ENCODE measurements at regions not wholly inside any gene's neighbourhood (a gene's known extent, or its start where the extent isn't known, plus 50 kb on each side); places are given as distances from the start of the nearest gene placed in this dataset.

DNA sequence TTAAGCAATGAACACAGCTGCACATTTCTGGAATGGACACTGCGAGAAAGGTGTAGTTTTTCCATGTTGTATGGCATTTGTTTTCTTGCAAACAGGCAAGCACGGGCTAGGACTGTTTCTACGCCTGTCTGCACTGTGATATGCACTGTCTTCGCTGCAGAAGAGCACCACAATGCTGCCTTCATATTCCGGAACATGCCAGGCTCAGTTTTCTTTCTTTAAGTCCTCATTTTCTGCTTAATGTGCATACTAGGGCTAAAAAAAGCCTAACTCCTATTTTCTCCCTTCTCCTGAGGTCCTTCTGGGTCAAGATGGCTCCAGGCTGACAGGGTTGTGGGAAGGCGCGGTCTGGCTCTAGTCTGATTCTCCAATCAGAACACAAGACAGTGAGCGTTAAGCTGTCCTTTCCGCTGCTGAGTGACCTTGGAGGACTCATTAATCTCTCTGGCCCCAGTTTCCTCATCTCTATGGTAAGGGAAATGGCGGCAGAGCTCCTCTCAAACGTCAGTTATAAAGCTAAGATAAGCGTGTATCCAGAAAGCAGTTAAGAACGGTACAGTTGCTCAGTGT is 379.9 kb downstream of the C6orf118 start:
- DNase-seq (no peak), ATAC-seq (ENCODE audit: poor library complexity) (no peak)
- H3K4me3 ChIP-seq (ENCODE audit: low read length), result no peak overlapping the region
- TF ChIP-seq, protein P1, sequence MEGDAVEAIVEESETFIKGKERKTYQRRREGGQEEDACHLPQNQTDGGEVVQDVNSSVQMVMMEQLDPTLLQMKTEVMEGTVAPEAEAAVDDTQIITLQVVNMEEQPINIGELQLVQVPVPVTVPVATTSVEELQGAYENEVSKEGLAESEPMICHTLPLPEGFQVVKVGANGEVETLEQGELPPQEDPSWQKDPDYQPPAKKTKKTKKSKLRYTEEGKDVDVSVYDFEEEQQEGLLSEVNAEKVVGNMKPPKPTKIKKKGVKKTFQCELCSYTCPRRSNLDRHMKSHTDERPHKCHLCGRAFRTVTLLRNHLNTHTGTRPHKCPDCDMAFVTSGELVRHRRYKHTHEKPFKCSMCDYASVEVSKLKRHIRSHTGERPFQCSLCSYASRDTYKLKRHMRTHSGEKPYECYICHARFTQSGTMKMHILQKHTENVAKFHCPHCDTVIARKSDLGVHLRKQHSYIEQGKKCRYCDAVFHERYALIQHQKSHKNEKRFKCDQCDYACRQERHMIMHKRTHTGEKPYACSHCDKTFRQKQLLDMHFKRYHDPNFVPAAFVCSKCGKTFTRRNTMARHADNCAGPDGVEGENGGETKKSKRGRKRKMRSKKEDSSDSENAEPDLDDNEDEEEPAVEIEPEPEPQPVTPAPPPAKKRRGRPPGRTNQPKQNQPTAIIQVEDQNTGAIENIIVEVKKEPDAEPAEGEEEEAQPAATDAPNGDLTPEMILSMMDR (IDR thresholded peaks at IDR 0.05), result no peak
- no peaks in the 10 kb centered on the region for H3K4me1 ChIP-seq (ENCODE audit: insufficient read depth, low read length)
- H3K4me1 Mint-ChIP-seq (ENCODE audit: low read depth), result no peaks in the 10 kb centered on the region
- H3K9me3 ChIP-seq (ENCODE audit: control insufficient read depth in 1 of 2, insufficient read depth in 1 of 2, low read length in 2 of 2), result no peaks in the 10 kb centered on the region
- CTCF ChIA-PET, result no interaction called here
- H3K9me3 Mint-ChIP-seq, result no peaks in the 10 kb centered on the region
- no peaks in the 10 kb centered on the region for H3K27me3 Mint-ChIP-seq
- H3K27ac ChIP-seq (ENCODE audit: low read depth in 1 of 2, low read length in 2 of 2), result no peak overlapping the region
- no peaks in the 10 kb centered on the region for H3K36me3 ChIP-seq (ENCODE audit: insufficient read depth, low read length)
- no peak overlapping the region for H3K27ac Mint-ChIP-seq
- no peaks in the 10 kb centered on the region for H3K27me3 ChIP-seq (ENCODE audit: control insufficient read depth in 1 of 2, insufficient read depth in 2 of 2, low read length in 2 of 2)
- no peak overlapping the region for H3K4me3 Mint-ChIP-seq
- POLR2A ChIA-PET, result no interaction called here
- no peaks in the 10 kb centered on the region for H3K36me3 Mint-ChIP-seq (ENCODE audit: low read depth)
- intact Hi-C loops (cut with DNase I, micrococcal nuclease), result loop anchor here (5.0 to 10.0 kb wide), 2 partner anchors 1502 to 1755 kb away; no protein-coding TSS in a partner anchor

DNA sequence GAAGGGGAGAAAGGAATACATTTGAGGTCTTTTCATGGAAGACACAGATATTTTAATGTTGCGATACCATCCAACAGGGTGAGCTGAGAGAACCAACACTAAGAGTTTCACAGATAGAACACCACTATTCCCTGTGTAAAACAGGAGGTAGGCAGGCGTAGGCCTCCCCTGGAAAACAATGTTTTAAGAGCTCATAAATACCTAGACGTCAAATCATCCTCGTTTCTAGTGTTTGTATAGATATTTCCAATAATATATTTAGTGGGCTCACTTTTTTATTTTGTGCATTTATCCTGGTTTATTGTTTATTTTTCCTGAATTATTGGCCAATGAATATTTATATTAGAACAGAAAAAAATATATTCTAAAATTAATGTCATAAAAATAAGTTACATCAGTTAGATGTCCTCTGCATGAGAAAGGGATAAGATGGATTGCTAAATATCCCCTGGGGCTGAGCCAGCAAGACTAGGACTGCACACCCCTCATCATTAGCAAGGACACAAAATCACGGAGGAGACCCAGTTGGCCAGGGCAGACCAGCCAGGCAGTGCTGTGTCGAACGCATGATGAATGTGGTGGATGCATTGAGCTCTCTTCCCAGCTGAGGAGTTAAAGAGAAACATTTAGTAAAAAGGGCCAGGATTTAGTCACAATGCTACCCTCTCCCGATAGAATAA is 380.5 kb downstream of the C6orf118 start:
- H3K4me1 ChIP-seq (ENCODE audit: insufficient read depth, low read length), result no peaks in the 10 kb centered on the region
- Mint-ChIP-seq H3K9me3 (no peaks in the 10 kb centered on the region), H3K4me3 (no peak overlapping the region), H3K27ac (no peak overlapping the region), H3K27me3 (no peaks in the 10 kb centered on the region), H3K36me3 (ENCODE audit: low read depth) (no peaks in the 10 kb centered on the region), H3K4me1 (ENCODE audit: low read depth) (no peaks in the 10 kb centered on the region)
- TF ChIP-seq, protein P1 (IDR thresholded peaks at IDR 0.05), result no peak
- ATAC-seq (ENCODE audit: poor library complexity) (no peak), DNase-seq (no peak)
- intact Hi-C loops (cut with DNase I, micrococcal nuclease), result loop anchor here (5.0 to 10.0 kb wide), 2 partner anchors 1502 to 1754 kb away; no protein-coding TSS in a partner anchor
- H3K36me3 ChIP-seq (ENCODE audit: insufficient read depth, low read length), result no peaks in the 10 kb centered on the region
- POLR2A ChIA-PET, result no interaction called here
- no peak overlapping the region for H3K27ac ChIP-seq (ENCODE audit: low read depth in 1 of 2, low read length in 2 of 2)
- no peak overlapping the region for H3K4me3 ChIP-seq (ENCODE audit: low read length)
- H3K27me3 ChIP-seq (ENCODE audit: control insufficient read depth in 1 of 2, insufficient read depth in 2 of 2, low read length in 2 of 2), result no peaks in the 10 kb centered on the region
- no peaks in the 10 kb centered on the region for H3K9me3 ChIP-seq (ENCODE audit: control insufficient read depth in 1 of 2, insufficient read depth in 1 of 2, low read length in 2 of 2)
- CTCF ChIA-PET, result no interaction called here

DNA sequence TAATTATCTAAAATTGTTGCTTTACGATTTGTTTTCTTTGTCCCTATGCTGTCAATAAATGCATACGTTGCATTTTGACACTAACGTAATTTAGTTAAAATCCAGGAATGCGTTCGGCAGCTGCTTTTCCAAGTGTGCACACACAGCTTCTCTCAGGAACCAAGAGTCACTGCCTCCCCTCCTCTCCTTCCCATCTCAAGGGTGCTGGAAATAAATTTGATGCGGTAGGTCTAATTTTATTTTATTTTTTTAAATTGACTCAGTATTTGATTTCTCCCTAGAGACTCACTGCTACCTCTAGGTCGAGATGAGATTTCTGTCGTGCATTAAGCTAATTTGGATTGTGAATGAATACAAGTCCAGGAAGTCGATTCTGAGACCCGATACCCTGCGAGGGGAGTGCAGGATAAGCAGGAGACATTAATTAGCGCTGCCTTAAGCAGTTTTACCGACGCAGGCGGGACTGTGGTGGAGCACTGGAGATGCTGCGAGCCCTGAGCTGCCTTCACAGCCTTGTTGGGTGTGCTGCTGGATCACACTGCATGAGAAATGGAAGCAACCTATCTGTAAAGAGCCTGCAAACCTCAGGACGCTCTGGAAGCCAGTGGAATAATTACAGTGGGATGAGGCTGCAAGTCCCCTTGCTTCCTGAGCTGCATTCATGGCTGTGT is 381.2 kb downstream of the C6orf118 start:
- no peaks in the 10 kb centered on the region for H3K9me3 ChIP-seq (ENCODE audit: control insufficient read depth in 1 of 2, insufficient read depth in 1 of 2, low read length in 2 of 2)
- intact Hi-C loops (cut with DNase I, micrococcal nuclease), result loop anchor here (5.0 to 10.0 kb wide), 2 partner anchors 1501 to 1753 kb away; no protein-coding TSS in a partner anchor
- H3K36me3 Mint-ChIP-seq (ENCODE audit: low read depth), result no peaks in the 10 kb centered on the region
- no peak overlapping the region for H3K4me3 ChIP-seq (ENCODE audit: low read length)
- no peak overlapping the region for H3K27ac ChIP-seq (ENCODE audit: low read depth in 1 of 2, low read length in 2 of 2)
- ATAC-seq (ENCODE audit: poor library complexity) (no peak), DNase-seq (no peak)
- ChIA-PET POLR2A (no interaction called here), CTCF (no interaction called here)
- H3K4me3 Mint-ChIP-seq, result no peak overlapping the region
- H3K4me1 Mint-ChIP-seq (ENCODE audit: low read depth), result no peaks in the 10 kb centered on the region
- no peak overlapping the region for H3K27ac Mint-ChIP-seq
- H3K36me3 ChIP-seq (ENCODE audit: insufficient read depth, low read length), result no peaks in the 10 kb centered on the region
- TF ChIP-seq, protein P1 (IDR thresholded peaks at IDR 0.05), result no peak
- H3K4me1 ChIP-seq (ENCODE audit: insufficient read depth, low read length), result no peaks in the 10 kb centered on the region
- H3K27me3 Mint-ChIP-seq, result no peaks in the 10 kb centered on the region
- no peaks in the 10 kb centered on the region for H3K27me3 ChIP-seq (ENCODE audit: control insufficient read depth in 1 of 2, insufficient read depth in 2 of 2, low read length in 2 of 2)
- H3K9me3 Mint-ChIP-seq, result no peaks in the 10 kb centered on the region

All from CD4-positive, alpha-beta T cell (primary cell).